Spleen (tissue), 7 donors: ENCODE measurements at regions not wholly inside any gene's neighbourhood (a gene's known extent, or its start where the extent isn't known, plus 50 kb on each side); places are given as distances from the start of the nearest gene placed in this dataset.

Experiments
- CTCF ChIP-seq, 11 experiments: fragments of 200-600 bp in 7 of 11; fragments of 450-650 bp in 4 of 11; sonication (generic) in 4 of 11; IDR thresholded peaks in 8 of 11; conservative IDR thresholded peaks in 3 of 11; 1 replicate in 7 of 11; 2 replicates in 4 of 11; pipeline versions ENCODE4 v1.4.0 to v1.8.0; 2016 to 2021; ENCODE audit warnings: antibody characterized with exemption in 11 of 11, inconsistent platforms in 4 of 11, mild to moderate bottlenecking in 1 of 11
- POLR2A ChIP-seq, 3 donors: fragments of 450-650 bp; IDR thresholded peaks; one replicate each; pipeline ENCODE4 v1.5.1; 2017; ENCODE audit warnings: antibody characterized with exemption in 3 of 3, mild to moderate bottlenecking in 1 of 3
- donor health status: DM: no; HTN: no; CAD: no; lungs with moderate emphysema.
- donor health status: DM: no; HTN: no; CAD: no.
- donor health status: DM: no; HTN: no; CAD: no.

- TF ChIP-seq POLR2A (IDR thresholded peaks at IDR 0.05) (no peak), CTCF (IDR thresholded peaks at IDR 0.05 in 8 of 11, conservative IDR thresholded peaks at IDR 0.05 in 3 of 11) (no peak)
Observed at GRCh38 chr5:39835371-39835770, 410.6 kb upstream of the DAB2 start.
